ENCODE measurements at regions not wholly inside any gene's neighbourhood (a gene's known extent, or its start where the extent isn't known, plus 50 kb on each side); places are given as distances from the start of the nearest gene placed in this dataset.

DNA sequence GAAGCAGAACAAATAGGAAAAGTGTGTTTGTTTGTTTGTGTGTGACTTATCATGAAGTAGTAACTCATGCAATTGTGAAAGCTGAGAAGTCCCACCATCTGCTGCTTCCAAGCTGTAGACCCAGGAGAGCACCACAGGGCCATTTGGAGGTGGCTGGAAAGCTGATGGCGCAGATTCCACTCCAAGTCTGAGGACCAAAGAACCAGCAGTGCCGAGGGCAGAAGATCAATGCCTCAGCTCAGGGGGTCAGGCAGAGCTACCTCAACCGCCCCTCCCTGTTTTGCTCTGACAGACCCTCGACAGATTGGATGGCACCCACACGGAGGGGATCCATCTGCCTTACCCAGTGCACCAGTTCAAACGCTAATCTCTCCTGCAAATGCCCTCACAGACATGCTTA, 896.2 kb downstream of the BRD1 start:
- DNase-seq (ENCODE audit: low spot score) = no peak
- Histone ChIP-seq H3K27ac (no peak overlapping the region), H3K4me3 (no peak overlapping the region)
- TF ChIP-seq, protein P1, sequence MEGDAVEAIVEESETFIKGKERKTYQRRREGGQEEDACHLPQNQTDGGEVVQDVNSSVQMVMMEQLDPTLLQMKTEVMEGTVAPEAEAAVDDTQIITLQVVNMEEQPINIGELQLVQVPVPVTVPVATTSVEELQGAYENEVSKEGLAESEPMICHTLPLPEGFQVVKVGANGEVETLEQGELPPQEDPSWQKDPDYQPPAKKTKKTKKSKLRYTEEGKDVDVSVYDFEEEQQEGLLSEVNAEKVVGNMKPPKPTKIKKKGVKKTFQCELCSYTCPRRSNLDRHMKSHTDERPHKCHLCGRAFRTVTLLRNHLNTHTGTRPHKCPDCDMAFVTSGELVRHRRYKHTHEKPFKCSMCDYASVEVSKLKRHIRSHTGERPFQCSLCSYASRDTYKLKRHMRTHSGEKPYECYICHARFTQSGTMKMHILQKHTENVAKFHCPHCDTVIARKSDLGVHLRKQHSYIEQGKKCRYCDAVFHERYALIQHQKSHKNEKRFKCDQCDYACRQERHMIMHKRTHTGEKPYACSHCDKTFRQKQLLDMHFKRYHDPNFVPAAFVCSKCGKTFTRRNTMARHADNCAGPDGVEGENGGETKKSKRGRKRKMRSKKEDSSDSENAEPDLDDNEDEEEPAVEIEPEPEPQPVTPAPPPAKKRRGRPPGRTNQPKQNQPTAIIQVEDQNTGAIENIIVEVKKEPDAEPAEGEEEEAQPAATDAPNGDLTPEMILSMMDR (IDR thresholded peaks at IDR 0.05) = no peak

DNA sequence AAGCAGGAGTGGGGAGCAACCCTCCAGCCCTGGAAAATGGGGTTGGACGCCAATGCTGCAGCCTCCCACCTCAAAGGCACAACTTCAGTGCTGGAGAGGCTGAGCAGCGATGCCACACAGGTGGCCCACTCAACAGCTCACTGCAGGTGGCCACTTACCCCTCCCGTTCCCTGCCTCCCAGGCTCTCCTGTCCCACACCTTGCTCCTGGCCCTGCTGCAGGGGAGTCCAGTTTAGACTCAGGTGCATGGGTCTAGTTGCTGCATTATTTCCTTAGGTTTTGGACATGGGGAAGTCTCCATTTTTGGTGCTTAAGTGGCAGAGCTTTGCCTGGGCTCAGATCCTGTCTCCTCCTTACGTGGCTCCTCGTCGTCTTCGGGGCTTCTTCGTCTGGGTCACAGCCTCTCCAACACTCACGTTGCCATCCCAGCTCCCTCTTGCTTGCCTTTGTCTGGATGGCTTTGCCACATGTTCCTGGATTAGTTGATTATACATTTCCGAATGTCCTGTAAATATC, 898.3 kb downstream of the BRD1 start:
- TF ChIP-seq, protein P1 (IDR thresholded peaks at IDR 0.05) = no peak
- Histone ChIP-seq H3K27ac (no peak overlapping the region), H3K4me3 (no peak overlapping the region)
- peak; percentile 52 for DNase-seq (ENCODE audit: low spot score)

DNA sequence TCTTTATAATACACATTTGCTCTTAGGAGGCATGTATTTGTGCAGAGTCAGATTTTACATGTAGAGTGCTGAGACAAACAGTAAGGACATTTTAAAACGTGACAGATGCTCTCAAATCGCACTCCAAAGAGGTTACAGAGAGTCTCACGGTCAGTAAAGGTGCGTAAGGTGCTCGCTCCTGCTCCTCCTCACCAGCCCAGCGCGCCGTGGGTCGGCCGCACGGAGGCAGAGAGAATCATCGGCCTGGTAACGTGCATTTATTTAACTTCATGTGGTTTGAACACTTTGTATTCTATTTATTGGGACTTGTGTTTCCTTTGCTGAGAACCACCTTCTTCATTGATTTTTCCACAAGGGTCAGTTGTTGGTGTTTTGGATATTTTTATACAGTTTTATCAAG, 900.1 kb downstream of the BRD1 start:
- no peak for DNase-seq (ENCODE audit: low spot score)
- Histone ChIP-seq H3K4me3 (no peak overlapping the region), H3K27ac (no peak overlapping the region)
- TF ChIP-seq, protein P1 (IDR thresholded peaks at IDR 0.05) = no peak

DNA sequence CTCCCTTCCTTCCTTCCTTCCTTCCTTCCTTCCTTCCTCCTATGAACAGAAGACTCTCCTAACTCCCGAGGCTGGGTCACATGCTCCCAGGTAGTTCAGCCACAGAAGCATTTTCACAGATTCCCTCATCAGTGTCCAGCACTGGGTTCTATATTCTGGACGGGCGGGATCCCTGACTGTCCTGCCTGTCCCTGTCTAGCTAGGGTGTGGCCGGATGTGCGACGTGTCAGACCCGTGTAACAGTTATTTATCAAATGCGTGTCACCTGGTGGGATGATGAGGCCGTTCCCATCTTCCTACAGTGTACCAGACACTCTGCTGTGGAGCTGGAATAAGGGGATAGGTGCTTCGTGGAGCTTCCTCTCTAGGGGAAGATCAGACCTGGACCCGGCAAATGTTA, 901.0 kb downstream of the BRD1 start:
- TF ChIP-seq, protein P1 (IDR thresholded peaks at IDR 0.05) = no peak
- DNase-seq (ENCODE audit: low spot score) = no peak
- no peak overlapping the region for H3K27ac ChIP-seq

DNA sequence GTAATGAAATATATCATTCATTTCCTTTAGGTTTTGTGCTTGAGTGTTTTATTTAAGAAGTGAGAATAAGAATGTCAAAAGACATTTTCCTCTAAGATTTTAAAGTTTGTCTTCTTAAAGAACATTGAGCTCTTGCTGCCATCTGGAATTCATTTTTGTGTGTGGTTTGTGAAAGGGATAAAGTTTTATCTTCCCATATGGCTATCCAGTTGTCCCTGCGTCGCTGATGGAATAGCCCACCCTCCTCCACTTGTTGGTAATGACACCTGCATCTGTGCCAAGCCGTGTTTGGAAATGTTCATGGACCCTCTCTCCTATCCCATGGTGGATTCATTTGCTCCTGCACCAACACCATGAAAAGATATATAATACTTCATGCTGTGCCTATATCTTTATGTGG, 901.5 kb downstream of the BRD1 start:
- H3K27ac ChIP-seq = no peak overlapping the region
- DNase-seq (ENCODE audit: low spot score) = no peak
- TF ChIP-seq, protein P1 (IDR thresholded peaks at IDR 0.05) = no peak

More for the DNA sequence above, 901.0 kb downstream of the BRD1 start:
- no peak overlapping the region for H3K4me3 ChIP-seq

DNA sequence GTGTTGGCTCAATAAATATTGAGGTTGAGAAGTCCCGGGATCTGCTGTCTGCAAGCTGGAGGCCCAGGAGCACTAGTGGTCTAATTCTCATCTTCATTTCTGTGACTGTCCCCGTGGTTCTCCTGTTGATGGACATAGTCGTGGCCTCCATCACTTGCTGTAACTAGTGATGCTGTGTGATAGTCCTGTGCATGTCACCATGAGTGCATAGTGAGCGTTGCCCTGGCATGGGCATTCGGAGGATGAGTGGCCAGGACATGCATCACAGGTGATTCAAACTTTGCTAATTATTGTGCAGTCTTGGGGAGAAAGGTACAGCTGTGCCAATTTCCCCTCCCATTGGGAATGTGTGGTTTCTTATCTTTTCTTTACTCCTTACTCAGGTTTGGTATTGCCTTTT, 902.2 kb downstream of the BRD1 start:
- TF ChIP-seq, protein P1 (IDR thresholded peaks at IDR 0.05) = no peak
- Histone ChIP-seq H3K4me3 (no peak overlapping the region), H3K27ac (no peak overlapping the region)
- no peak for DNase-seq (ENCODE audit: low spot score)

More for the DNA sequence above, 901.5 kb downstream of the BRD1 start:
- H3K4me3 ChIP-seq = no peak overlapping the region

DNA sequence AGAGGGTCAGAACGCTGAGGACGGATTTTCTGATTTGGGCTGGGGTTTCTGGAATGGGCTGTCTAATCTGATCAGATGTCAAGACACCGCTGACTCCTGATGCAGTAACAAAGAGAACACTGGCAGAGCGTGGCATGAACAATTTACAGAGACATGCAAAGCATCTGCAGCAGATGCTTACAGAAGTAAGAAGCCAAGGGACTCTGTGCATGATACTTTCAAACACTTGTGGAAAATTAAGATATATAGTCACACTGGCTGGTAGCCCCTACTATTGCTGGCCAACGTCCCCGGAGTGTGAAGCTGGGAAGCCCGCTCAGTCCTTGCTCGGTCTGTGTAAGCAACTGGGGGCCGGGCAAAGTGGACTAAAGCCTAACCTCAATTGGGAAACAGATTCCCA, 903.7 kb downstream of the BRD1 start:
- no peak for DNase-seq (ENCODE audit: low spot score)
- TF ChIP-seq, protein P1 (IDR thresholded peaks at IDR 0.05) = no peak
- H3K27ac ChIP-seq = no peak overlapping the region
- no peak overlapping the region for H3K4me3 ChIP-seq
